ENCODE measurements at regions not wholly inside any gene's neighbourhood (a gene's known extent, or its start where the extent isn't known, plus 50 kb on each side); places are given as distances from the start of the nearest gene placed in this dataset.

- Mint-ChIP-seq H3K27ac (peak overlapping the region; percentile 19 to 81 (median 36)), H3K9me3 (no peaks in the 10 kb centered on the region), H3K4me1 (peaks cover 52% of the 10 kb centered on the region), H3K27me3 (ENCODE audit: low read depth) (no peaks in the 10 kb centered on the region), H3K36me3 (ENCODE audit: low read depth) (peaks cover 56% of the 10 kb centered on the region), H3K4me3 (no peak overlapping the region)
- TF ChIP-seq CTCF (IDR thresholded peaks at IDR 0.05; ENCODE audit: unreplicated experiment in 3 of 3), result no peak
Measured at GRCh38 chr5:124633209-124633608, 113.2 kb downstream of the ZNF608 start.

GRCh38 chr5:124631874-124632550, 114.4 kb downstream of the ZNF608 start:
- TF ChIP-seq CTCF (IDR thresholded peaks at IDR 0.05; ENCODE audit: unreplicated experiment in 3 of 3), result no peak
- Mint-ChIP-seq H3K27me3 (ENCODE audit: low read depth) (no peaks in the 10 kb centered on the region), H3K27ac (peak overlapping the region; percentile 17 to 33 (median 28)), H3K9me3 (no peaks in the 10 kb centered on the region), H3K36me3 (ENCODE audit: low read depth) (peaks cover 54% of the 10 kb centered on the region), H3K4me3 (no peak overlapping the region), H3K4me1 (peaks cover 59% of the 10 kb centered on the region)

GRCh38 chr5:124630767-124631704, 115.4 kb downstream of the ZNF608 start:
- no peaks in the 10 kb centered on the region for H3K9me3 Mint-ChIP-seq
- H3K4me1 Mint-ChIP-seq, result peaks cover 59% of the 10 kb centered on the region
- H3K27me3 Mint-ChIP-seq (ENCODE audit: low read depth), result no peaks in the 10 kb centered on the region
- H3K27ac Mint-ChIP-seq, result peak overlapping the region; percentile 28 to 36 (median 33)
- peaks cover 50% of the 10 kb centered on the region for H3K36me3 Mint-ChIP-seq (ENCODE audit: low read depth)
- TF ChIP-seq CTCF (IDR thresholded peaks at IDR 0.05; ENCODE audit: unreplicated experiment in 3 of 3), result no peak
- H3K4me3 Mint-ChIP-seq, result no peak overlapping the region

- TF ChIP-seq CTCF (IDR thresholded peaks at IDR 0.05; ENCODE audit: unreplicated experiment in 3 of 3), result no peak
- Mint-ChIP-seq H3K9me3 (no peaks in the 10 kb centered on the region), H3K4me3 (no peak overlapping the region), H3K27me3 (ENCODE audit: low read depth) (no peaks in the 10 kb centered on the region), H3K27ac (peak overlapping the region; percentile 23 to 36 (median 25)), H3K36me3 (ENCODE audit: low read depth) (peaks cover 32% of the 10 kb centered on the region), H3K4me1 (peaks cover 50% of the 10 kb centered on the region)
Measured at GRCh38 chr5:124628721-124629596, 117.5 kb downstream of the ZNF608 start.

GRCh38 chr5:124627815-124628595, 118.4 kb downstream of the ZNF608 start:
- no peaks in the 10 kb centered on the region for H3K27me3 Mint-ChIP-seq (ENCODE audit: low read depth)
- TF ChIP-seq CTCF (IDR thresholded peaks at IDR 0.05; ENCODE audit: unreplicated experiment in 3 of 3), result no peak
- H3K36me3 Mint-ChIP-seq (ENCODE audit: low read depth), result peaks cover 23% of the 10 kb centered on the region
- peak overlapping the region in 1 of 3 experiments; percentile 1 for H3K4me3 Mint-ChIP-seq
- H3K4me1 Mint-ChIP-seq, result peaks cover 47% of the 10 kb centered on the region
- H3K27ac Mint-ChIP-seq, result peak overlapping the region; percentile 23 to 36 (median 25)
- H3K9me3 Mint-ChIP-seq, result no peaks in the 10 kb centered on the region

All from nephron (organoid).